Uterus (tissue), 2 donors: ENCODE measurements at regions not wholly inside any gene's neighbourhood (a gene's known extent, or its start where the extent isn't known, plus 50 kb on each side); places are given as distances from the start of the nearest gene placed in this dataset.

Experiments used
- CTCF ChIP-seq, 4 experiments: fragments of 200-600 bp in 2 of 4; fragments of 450-650 bp in 2 of 4; sonication (generic) in 2 of 4; IDR thresholded peaks; one replicate each; pipeline ENCODE4 v1.5.1; 2016 to 2019; ENCODE audit warnings: antibody characterized with exemption in 4 of 4, mild to moderate bottlenecking in 2 of 4, moderate library complexity in 1 of 4
- POLR2A ChIP-seq, 2 donors: fragments of 450-650 bp; IDR thresholded peaks; one replicate each; pipeline ENCODE4 v1.6.1; 2016; ENCODE audit warnings: antibody characterized with exemption in 2 of 2, mild to moderate bottlenecking in 1 of 2, moderate library complexity in 1 of 2

GRCh38 chr1:157352216-157352615, 200.1 kb downstream of the FCRL5 start:
- TF ChIP-seq CTCF (IDR thresholded peaks at IDR 0.05): no peak
- TF ChIP-seq POLR2A (IDR thresholded peaks at IDR 0.05): no peak
